ENCODE measurements at regions not wholly inside any gene's neighbourhood (a gene's known extent, or its start where the extent isn't known, plus 50 kb on each side); places are given as distances from the start of the nearest gene placed in this dataset.
"Not testable (repeated sequence)": the region's sequence is repeated elsewhere in the genome, so short reads cannot be mapped to it uniquely, and the experiment has no call there.

- DNase-seq = no peak
Observed at GRCh38 chr3:180421721-180422120, 180.2 kb upstream of the TTC14 start.

GRCh38 chr3:180424305-180424704 lies 177.7 kb upstream of the TTC14 start:
- not testable (repeated sequence) for DNase-seq

- DNase-seq = no peak
Observed at GRCh38 chr3:180430896-180431295, 171.1 kb upstream of the TTC14 start.

GRCh38 chr3:180433152-180433551 lies 168.8 kb upstream of the TTC14 start:
- DNase-seq = no peak

- no peak for DNase-seq
Observed at GRCh38 chr3:180447136-180447535, 154.8 kb upstream of the TTC14 start.

GRCh38 chr3:180448407-180448806 lies 153.6 kb upstream of the TTC14 start:
- not testable (repeated sequence) for DNase-seq

GRCh38 chr3:180457225-180457624 lies 144.7 kb upstream of the TTC14 start:
- DNase-seq = no peak

- DNase-seq = no peak
Observed at GRCh38 chr3:180466401-180467011, 135.5 kb upstream of the TTC14 start.

- no peak for DNase-seq
Observed at GRCh38 chr3:180467177-180467576, 134.8 kb upstream of the TTC14 start.

- no peak for DNase-seq
Observed at GRCh38 chr3:180469149-180469548, 132.8 kb upstream of the TTC14 start.

GRCh38 chr3:180478695-180479094 lies 123.3 kb upstream of the TTC14 start:
- DNase-seq = no peak

GRCh38 chr3:180492047-180492446 lies 109.9 kb upstream of the TTC14 start:
- DNase-seq = no peak

- no peak for DNase-seq
Observed at GRCh38 chr3:180496995-180497394, 105.0 kb upstream of the TTC14 start.

- DNase-seq = no peak
Observed at GRCh38 chr3:180516368-180516767, 85.6 kb upstream of the TTC14 start.

- no peak for DNase-seq
Observed at GRCh38 chr3:180523040-180523439, 78.9 kb upstream of the TTC14 start.

GRCh38 chr3:180528843-180529242 lies 73.1 kb upstream of the TTC14 start:
- DNase-seq = no peak

GRCh38 chr3:180529778-180530177 lies 72.2 kb upstream of the TTC14 start:
- DNase-seq = no peak

GRCh38 chr3:180530276-180530675 lies 71.7 kb upstream of the TTC14 start:
- no peak for DNase-seq

GRCh38 chr3:180531303-180532278 lies 70.4 kb upstream of the TTC14 start:
- no peak for DNase-seq

- DNase-seq = no peak
Observed at GRCh38 chr3:180534828-180535227, 67.1 kb upstream of the TTC14 start.

GRCh38 chr3:180538493-180538892 lies 63.5 kb upstream of the TTC14 start:
- no peak for DNase-seq

GRCh38 chr3:180543877-180544276 lies 58.1 kb upstream of the TTC14 start:
- no peak for DNase-seq

GRCh38 chr3:180546863-180547262 lies 55.1 kb upstream of the TTC14 start:
- no peak for DNase-seq

GRCh38 chr3:180548050-180548449 lies 53.9 kb upstream of the TTC14 start:
- no peak for DNase-seq
